ENCODE measurements at regions not wholly inside any gene's neighbourhood (a gene's known extent, or its start where the extent isn't known, plus 50 kb on each side); places are given as distances from the start of the nearest gene placed in this dataset.

GRCh38 chr14:75361041-75361440 lies 66.8 kb upstream of the JDP2 start:
- Histone ChIP-seq H3K27me3 (ENCODE audit: low read depth, low read length) (peaks cover 14% of the 10 kb centered on the region; the same call in 1 of the 2 replicates), H3K79me2 (ENCODE audit: low read length) (no peaks in the 10 kb centered on the region), H3K4me1 (ENCODE audit: low read length) (no peaks in the 10 kb centered on the region), H3K4me3 (ENCODE audit: low read length) (no peak overlapping the region), H3K9ac (ENCODE audit: low read length) (no peak overlapping the region), H3K27ac (ENCODE audit: low read length) (no peak overlapping the region), H4K20me1 (ENCODE audit: insufficient read depth, low read length) (no peaks in the 10 kb centered on the region), H3K4me2 (ENCODE audit: low read length) (no peak overlapping the region), H3K9me3 (ENCODE audit: insufficient read depth, low read length) (no peaks in the 10 kb centered on the region), H2AFZ (ENCODE audit: low read depth, low read length) (no peak overlapping the region), H3K36me3 (replicated peaks; ENCODE audit: low read depth, low read length) (no peaks in the 10 kb centered on the region)
- TF ChIP-seq EZH2phosphoT487 (IDR thresholded peaks at IDR 0.05; ENCODE audit: low read depth) (no peak), CTCF (IDR thresholded peaks at IDR 0.05; ENCODE audit: low read depth, low read length) (no peak)

GRCh38 chr14:75361751-75362433 lies 65.9 kb upstream of the JDP2 start:
- no peaks in the 10 kb centered on the region for H4K20me1 ChIP-seq (ENCODE audit: insufficient read depth, low read length)
- H3K9ac ChIP-seq (ENCODE audit: low read length) = no peak overlapping the region
- no peaks in the 10 kb centered on the region for H3K4me1 ChIP-seq (ENCODE audit: low read length)
- no peak overlapping the region for H3K4me3 ChIP-seq (ENCODE audit: low read length)
- no peak overlapping the region for H3K27ac ChIP-seq (ENCODE audit: low read length)
- H3K4me2 ChIP-seq (ENCODE audit: low read length) = no peak overlapping the region
- no peaks in the 10 kb centered on the region for H3K36me3 ChIP-seq (replicated peaks; ENCODE audit: low read depth, low read length)
- no peaks in the 10 kb centered on the region for H3K9me3 ChIP-seq (ENCODE audit: insufficient read depth, low read length)
- H3K79me2 ChIP-seq (ENCODE audit: low read length) = no peaks in the 10 kb centered on the region
- TF ChIP-seq EZH2phosphoT487 (IDR thresholded peaks at IDR 0.05; ENCODE audit: low read depth) = no peak
- TF ChIP-seq CTCF (IDR thresholded peaks at IDR 0.05; ENCODE audit: low read depth, low read length) = no peak
- peaks cover 14% of the 10 kb centered on the region; the same call in 1 of the 2 replicates for H3K27me3 ChIP-seq (ENCODE audit: low read depth, low read length)
- no peak overlapping the region for H2AFZ ChIP-seq (ENCODE audit: low read depth, low read length)

- H3K27me3 ChIP-seq (ENCODE audit: low read depth, low read length) = peaks cover 14% of the 10 kb centered on the region; the same call in 1 of the 2 replicates
- no peaks in the 10 kb centered on the region for H3K9me3 ChIP-seq (ENCODE audit: insufficient read depth, low read length)
- H3K4me3 ChIP-seq (ENCODE audit: low read length) = no peak overlapping the region
- no peak overlapping the region for H2AFZ ChIP-seq (ENCODE audit: low read depth, low read length)
- no peaks in the 10 kb centered on the region for H3K79me2 ChIP-seq (ENCODE audit: low read length)
- no peak overlapping the region for H3K9ac ChIP-seq (ENCODE audit: low read length)
- H3K27ac ChIP-seq (ENCODE audit: low read length) = no peak overlapping the region
- no peaks in the 10 kb centered on the region for H3K4me1 ChIP-seq (ENCODE audit: low read length)
- no peaks in the 10 kb centered on the region for H3K36me3 ChIP-seq (replicated peaks; ENCODE audit: low read depth, low read length)
- H4K20me1 ChIP-seq (ENCODE audit: insufficient read depth, low read length) = no peaks in the 10 kb centered on the region
- no peak overlapping the region for H3K4me2 ChIP-seq (ENCODE audit: low read length)
- TF ChIP-seq EZH2phosphoT487 (IDR thresholded peaks at IDR 0.05; ENCODE audit: low read depth) (no peak), CTCF (IDR thresholded peaks at IDR 0.05; ENCODE audit: low read depth, low read length) (no peak)
Measured at GRCh38 chr14:75363130-75363529, 64.7 kb upstream of the JDP2 start.

- H3K4me2 ChIP-seq (ENCODE audit: low read length) = no peak overlapping the region
- H2AFZ ChIP-seq (ENCODE audit: low read depth, low read length) = no peak overlapping the region
- H3K4me3 ChIP-seq (ENCODE audit: low read length) = no peak overlapping the region
- H3K27ac ChIP-seq (ENCODE audit: low read length) = no peak overlapping the region
- no peaks in the 10 kb centered on the region for H3K79me2 ChIP-seq (ENCODE audit: low read length)
- H3K36me3 ChIP-seq (replicated peaks; ENCODE audit: low read depth, low read length) = no peaks in the 10 kb centered on the region
- H3K4me1 ChIP-seq (ENCODE audit: low read length) = no peaks in the 10 kb centered on the region
- no peaks in the 10 kb centered on the region for H4K20me1 ChIP-seq (ENCODE audit: insufficient read depth, low read length)
- no peaks in the 10 kb centered on the region for H3K9me3 ChIP-seq (ENCODE audit: insufficient read depth, low read length)
- TF ChIP-seq EZH2phosphoT487 (IDR thresholded peaks at IDR 0.05; ENCODE audit: low read depth) (no peak), CTCF (IDR thresholded peaks at IDR 0.05; ENCODE audit: low read depth, low read length) (no peak)
- H3K27me3 ChIP-seq (ENCODE audit: low read depth, low read length) = peaks cover 14% of the 10 kb centered on the region; the same call in 1 of the 2 replicates
- no peak overlapping the region for H3K9ac ChIP-seq (ENCODE audit: low read length)
Measured at GRCh38 chr14:75363570-75364227, 64.1 kb upstream of the JDP2 start.

All from OCI-LY3 (cell line).